Stimulated activated CD4-positive, alpha-beta T cell treated with anti-CD3 and anti-CD28 coated beads, Interleukin-4, amount 100 ng/mL, for 48 hours (primary cell): ENCODE measurements at regions not wholly inside any gene's neighbourhood (a gene's known extent, or its start where the extent isn't known, plus 50 kb on each side); places are given as distances from the start of the nearest gene placed in this dataset.

ENCODE experiments used
- DNase-seq, 2 donors: peaks; one replicate each; pipeline ENCODE4 v3.0.0-alpha.2; 2020; ENCODE audit warnings: low read depth in 2 of 2

GRCh38 chr6:8780653-8781052, 345.3 kb upstream of the SLC35B3 start:
- no peak for DNase-seq

GRCh38 chr6:8764733-8765132, 329.4 kb upstream of the SLC35B3 start:
- DNase-seq = no peak

DNA sequence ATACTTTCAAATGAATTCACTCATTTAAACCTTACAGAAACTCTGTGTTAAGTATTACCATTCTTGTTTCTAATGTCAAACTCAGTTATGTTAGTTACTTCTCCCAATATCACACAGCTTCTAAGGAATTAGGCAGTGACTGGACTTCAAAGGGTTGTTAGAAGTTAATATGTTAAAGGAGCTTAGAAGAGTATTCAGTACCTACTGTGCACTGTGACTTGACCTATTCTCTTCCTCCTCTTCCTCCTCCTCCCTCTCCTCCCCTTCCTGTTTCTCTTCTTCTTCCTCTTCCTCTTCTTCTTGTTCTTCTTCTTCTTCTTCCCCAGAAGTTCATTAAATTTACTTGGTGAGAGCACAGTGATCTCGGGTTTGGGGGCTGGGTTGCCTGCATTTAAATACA, 325.6 kb upstream of the SLC35B3 start:
- DNase-seq = no peak

GRCh38 chr6:8758412-8758811, 323.1 kb upstream of the SLC35B3 start:
- no peak for DNase-seq

DNA sequence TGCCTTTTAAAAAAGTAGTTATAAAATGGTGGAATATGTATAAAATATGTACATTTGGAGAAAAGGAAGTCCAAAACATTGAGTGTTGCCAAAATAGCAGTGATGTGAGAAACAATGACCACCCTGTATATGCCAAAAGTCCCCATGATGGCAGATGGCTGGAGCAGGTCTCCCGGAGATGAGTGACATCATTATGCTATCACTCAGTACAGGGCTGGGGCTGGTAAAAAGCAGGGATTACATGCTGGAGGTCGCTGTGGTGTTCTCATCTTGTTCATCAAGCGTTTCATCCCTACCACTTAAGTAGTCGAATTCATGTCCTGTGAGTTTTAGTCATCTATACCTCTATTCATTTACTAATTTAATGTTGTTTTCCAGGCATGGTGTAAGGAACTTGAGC, 315.3 kb upstream of the SLC35B3 start:
- DNase-seq = no peak

- no peak for DNase-seq
Measured at GRCh38 chr6:8749465-8749864, 314.1 kb upstream of the SLC35B3 start.

GRCh38 chr6:8743170-8743745, 307.9 kb upstream of the SLC35B3 start:
- no peak for DNase-seq

- no peak for DNase-seq
Measured at GRCh38 chr6:8739454-8739853, 304.1 kb upstream of the SLC35B3 start.

GRCh38 chr6:8738951-8739350, 303.6 kb upstream of the SLC35B3 start:
- no peak for DNase-seq

GRCh38 chr6:8736156-8736895, 301.0 kb upstream of the SLC35B3 start:
- DNase-seq = no peak

DNA sequence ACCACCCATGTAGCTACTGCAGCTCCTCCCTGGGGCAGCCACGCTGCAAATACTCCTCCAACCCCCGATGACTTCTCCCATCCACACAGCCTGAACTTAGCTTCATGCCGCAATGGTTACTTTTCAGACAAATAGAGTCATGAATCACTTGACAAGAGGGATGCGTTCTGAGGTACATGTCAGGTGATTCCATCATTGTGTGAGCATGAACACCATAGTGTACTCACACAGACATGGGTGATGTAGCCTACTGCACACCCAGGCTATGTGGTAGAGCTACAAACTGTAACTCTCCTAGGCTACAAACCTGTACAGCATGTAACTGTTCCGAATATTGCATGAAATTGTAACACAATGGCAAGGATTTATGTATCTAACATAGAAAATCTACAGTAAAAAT, 298.5 kb upstream of the SLC35B3 start:
- no peak for DNase-seq

GRCh38 chr6:8731874-8732273, 296.5 kb upstream of the SLC35B3 start:
- no peak for DNase-seq

DNA sequence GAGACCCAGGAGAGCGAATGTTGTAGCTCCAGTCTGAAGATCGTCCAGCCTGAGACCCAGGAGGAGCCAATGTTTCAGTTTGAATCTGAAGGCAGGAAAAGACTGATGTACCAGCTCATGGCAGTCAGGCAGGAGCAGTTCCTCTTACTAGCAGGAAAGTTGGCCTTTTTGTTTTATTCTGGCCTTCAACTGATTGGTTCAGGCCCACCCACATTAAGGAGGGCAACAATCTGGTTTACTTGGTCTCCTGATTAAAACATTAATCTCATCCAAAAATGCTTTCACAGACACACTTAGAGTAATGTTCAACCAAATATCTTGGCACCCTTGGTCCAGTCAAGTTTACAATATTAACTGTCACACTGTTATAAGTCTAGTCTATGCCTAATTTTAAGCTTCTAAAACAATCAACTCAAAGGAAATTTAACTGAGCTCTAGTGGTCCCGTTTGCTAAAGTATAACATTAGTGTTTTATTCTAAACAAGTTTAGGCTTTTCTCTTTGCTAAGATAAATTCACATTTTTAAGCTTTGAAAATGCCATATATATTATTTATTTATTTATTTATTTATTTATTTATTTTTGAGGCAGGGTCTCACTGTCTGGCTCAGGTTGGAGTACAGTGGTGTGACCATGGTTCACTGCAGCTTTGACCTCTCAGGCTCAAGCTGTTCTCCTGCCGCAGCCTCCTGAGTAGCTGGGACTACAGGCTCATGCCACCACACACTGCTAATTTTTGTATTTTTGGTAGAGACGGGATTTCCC, 275.5 kb upstream of the SLC35B3 start:
- DNase-seq = no peak

- DNase-seq = no peak
Measured at GRCh38 chr6:8707956-8708772, 272.8 kb upstream of the SLC35B3 start.

GRCh38 chr6:8707369-8707768, 272.0 kb upstream of the SLC35B3 start:
- no peak for DNase-seq

DNA sequence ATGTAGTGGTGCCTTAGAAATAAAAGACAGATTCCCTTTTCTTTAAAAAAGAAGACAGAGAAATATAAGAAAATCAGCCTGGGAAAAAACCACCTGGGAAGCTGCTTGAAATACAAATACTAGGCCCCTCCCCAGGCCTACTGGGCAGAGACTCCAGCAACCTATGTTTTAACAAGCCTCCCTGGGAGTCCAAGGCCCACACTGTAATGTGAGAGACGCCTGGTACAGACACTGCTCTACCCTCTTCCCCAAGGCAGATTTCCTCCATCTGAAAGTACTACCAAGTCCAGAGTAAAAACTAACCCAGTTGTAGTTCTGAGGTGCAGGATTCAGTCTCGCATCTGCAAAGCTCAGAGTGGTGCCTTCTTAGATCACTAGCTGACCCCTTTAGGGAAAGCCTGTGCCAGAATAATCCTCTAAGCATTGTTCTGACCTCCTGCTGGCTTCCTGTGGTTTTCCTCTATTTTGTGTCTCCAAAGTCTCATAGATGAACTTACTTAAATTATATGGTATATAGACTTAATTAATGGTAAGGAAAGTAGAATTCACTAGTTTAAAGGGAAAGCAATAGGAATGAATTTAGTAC, 270.2 kb upstream of the SLC35B3 start:
- no peak for DNase-seq

DNA sequence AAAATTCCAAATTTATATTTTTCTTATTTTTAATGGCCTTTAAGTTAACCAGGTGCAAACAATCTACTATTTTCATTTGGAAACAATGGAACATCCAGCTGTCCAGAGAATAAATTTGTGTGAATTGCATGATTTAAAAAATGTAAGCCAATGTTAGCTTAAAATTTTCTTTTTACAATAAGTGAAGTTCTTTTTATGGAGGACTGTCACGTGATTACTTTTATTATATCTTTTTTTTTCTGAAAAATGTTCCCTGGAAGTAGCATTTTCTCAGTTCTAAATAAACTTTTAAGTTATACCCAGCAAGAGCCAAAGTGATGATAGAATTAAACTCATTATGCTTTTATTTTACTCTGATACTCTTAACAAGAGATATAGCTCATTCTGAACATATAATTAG, 267.7 kb upstream of the SLC35B3 start:
- no peak for DNase-seq

DNA sequence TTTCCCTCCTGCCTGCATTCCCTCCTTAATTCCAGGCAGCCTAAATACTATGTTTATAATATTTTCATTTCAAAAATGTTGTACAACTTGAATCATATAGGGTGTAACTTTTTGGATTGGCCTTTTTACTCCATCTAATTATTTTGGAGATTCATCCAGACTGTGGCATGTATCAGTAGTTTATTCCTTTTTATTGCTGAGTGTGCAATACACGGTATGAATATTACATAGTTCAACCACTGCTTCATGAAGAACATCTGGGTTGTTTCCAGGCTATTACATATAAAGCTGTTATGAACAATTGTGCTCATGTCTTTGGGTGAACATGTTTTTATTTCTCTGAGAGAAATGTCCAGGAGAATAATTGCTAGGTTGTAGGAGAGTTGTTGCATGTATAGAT, 253.5 kb upstream of the SLC35B3 start:
- no peak for DNase-seq

- DNase-seq = no peak
Measured at GRCh38 chr6:8686077-8686476, 250.7 kb upstream of the SLC35B3 start.

DNA sequence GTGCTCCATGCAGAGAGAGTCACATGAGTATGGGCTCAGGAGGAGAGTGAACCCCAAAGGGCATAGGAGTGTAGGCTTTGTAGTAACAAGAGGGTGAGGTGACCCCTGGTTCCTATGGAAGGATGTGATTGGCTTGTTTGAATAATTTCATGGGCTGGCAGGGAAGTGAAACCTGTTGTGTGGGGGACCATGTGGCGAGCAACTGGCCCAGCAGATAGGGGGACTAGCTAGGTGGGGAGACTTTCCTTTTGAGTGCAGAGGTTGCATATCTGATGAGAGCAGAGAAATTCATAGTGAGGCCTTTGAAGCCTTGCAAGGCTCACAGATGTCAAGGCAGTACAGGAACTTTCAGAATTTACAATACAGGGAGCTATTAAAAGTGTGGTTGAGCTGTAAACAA, 247.9 kb upstream of the SLC35B3 start:
- DNase-seq = no peak

DNA sequence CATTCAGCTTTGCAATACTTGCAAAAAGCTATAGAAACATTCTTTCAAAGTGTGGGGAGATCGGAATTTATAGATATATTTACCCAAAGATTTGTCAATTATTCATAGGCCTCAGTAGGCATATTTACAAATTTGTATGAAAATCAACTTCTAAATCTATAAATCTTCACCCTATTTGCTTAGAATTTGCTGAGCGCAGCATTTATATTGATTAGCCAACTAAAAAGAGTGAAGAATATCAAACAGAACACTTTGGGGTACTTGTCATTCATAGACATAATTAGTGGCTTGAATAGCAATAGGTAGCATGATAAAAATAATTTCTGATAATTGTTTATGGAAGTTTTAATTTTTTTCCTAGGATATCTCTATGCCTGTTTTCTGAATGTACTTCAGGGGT, 244.5 kb upstream of the SLC35B3 start:
- no peak for DNase-seq

GRCh38 chr6:8678466-8678865, 243.1 kb upstream of the SLC35B3 start:
- no peak for DNase-seq
